ENCODE measurements at regions not wholly inside any gene's neighbourhood (a gene's known extent, or its start where the extent isn't known, plus 50 kb on each side); places are given as distances from the start of the nearest gene placed in this dataset.

- no peaks in the 10 kb centered on the region for H3K36me3 ChIP-seq (ENCODE audit: control insufficient read depth in 2 of 2, insufficient read depth in 1 of 2, low read length in 2 of 2)
- H3K4me3 ChIP-seq (ENCODE audit: low read depth, low read length) = no peak overlapping the region
- no peak overlapping the region for H3K27ac ChIP-seq (ENCODE audit: extremely low read depth, low read depth, low read length)
- ChIA-PET POLR2A (no interaction called here), CTCF (no interaction called here)
- no peaks in the 10 kb centered on the region for H3K4me1 ChIP-seq (ENCODE audit: control insufficient read depth, insufficient read depth, low read length)
- no peaks in the 10 kb centered on the region for H3K9me3 ChIP-seq (ENCODE audit: control insufficient read depth, insufficient read depth, low read depth, low read length)
- TF ChIP-seq MYNN (tag by site-specific recombination; IDR thresholded peaks at IDR 0.05; ENCODE audit: borderline replicate concordance) (no peak), PATZ1 (tag by site-specific recombination; IDR thresholded peaks at IDR 0.05) (no peak), SP7 (tag by site-specific recombination; IDR thresholded peaks at IDR 0.05) (no peak), TCF7L2 (IDR thresholded peaks at IDR 0.05; ENCODE audit: borderline replicate concordance, low read depth, low read length) (no peak), ZBTB49 (tag by site-specific recombination; IDR thresholded peaks at IDR 0.05; ENCODE audit: low read depth) (no peak), PRDM2 (tag by site-specific recombination; IDR thresholded peaks at IDR 0.05; ENCODE audit: borderline replicate concordance) (no peak)
These were observed 573.8 kb upstream of the EEF2KMT start for GRCh38 chr16:5671421-5671820.

- POLR2A ChIA-PET = no interaction called here
- no peak for TF ChIP-seq ZNF311 (tag by site-specific recombination; IDR thresholded peaks at IDR 0.05; ENCODE audit: borderline replicate concordance)
- TF ChIP-seq ZNF423 (tag by site-specific recombination; IDR thresholded peaks at IDR 0.05) = no peak
- no peak for TF ChIP-seq ZFP37 (tag by site-specific recombination; IDR thresholded peaks at IDR 0.05)
- no peak for TF ChIP-seq ZNF837 (tag by site-specific recombination; IDR thresholded peaks at IDR 0.05)
- TF ChIP-seq PRDM2 (tag by site-specific recombination; IDR thresholded peaks at IDR 0.05; ENCODE audit: borderline replicate concordance) = no peak
- no peak for TF ChIP-seq PBX3 (CRISPR knock-in tag; IDR thresholded peaks at IDR 0.05)
- TF ChIP-seq ZNF629 (tag by site-specific recombination; IDR thresholded peaks at IDR 0.05) = no peak
- TF ChIP-seq ZNF514 (tag by site-specific recombination; IDR thresholded peaks at IDR 0.05) = no peak
- no peak for TF ChIP-seq KLF16 (tag by site-specific recombination; IDR thresholded peaks at IDR 0.05)
- H3K27ac ChIP-seq (ENCODE audit: extremely low read depth, low read depth, low read length) = no peak overlapping the region
These were observed 572.6 kb upstream of the EEF2KMT start for GRCh38 chr16:5670198-5670597.

More at GRCh38 chr16:5670198-5670597, 572.6 kb upstream of the EEF2KMT start:
- Histone ChIP-seq H3K9me3 (ENCODE audit: control insufficient read depth, insufficient read depth, low read depth, low read length) (no peaks in the 10 kb centered on the region), H3K4me3 (ENCODE audit: low read depth, low read length) (no peak overlapping the region), H3K36me3 (ENCODE audit: control insufficient read depth in 2 of 2, insufficient read depth in 1 of 2, low read length in 2 of 2) (no peaks in the 10 kb centered on the region), H3K4me1 (ENCODE audit: control insufficient read depth, insufficient read depth, low read length) (no peaks in the 10 kb centered on the region)
- CTCF ChIA-PET = no interaction called here

All from HEK293 (cell line).